Lung (tissue), 11 donors: ENCODE measurements at regions not wholly inside any gene's neighbourhood (a gene's known extent, or its start where the extent isn't known, plus 50 kb on each side); places are given as distances from the start of the nearest gene placed in this dataset.
"Not testable (repeated sequence)": the region's sequence is repeated elsewhere in the genome, so short reads cannot be mapped to it uniquely, and the experiment has no call there.

Experiments
- ATAC-seq: fragments of 200-7000 bp; cut with Tn5 transposase; one replicate; pipeline ENCODE4 v1.9.1; 2020; ENCODE audit warnings: moderate number of reproducible peaks; ENCODE audit not compliant: insufficient read depth, low FRiP score
- DNase-seq, 3 donors: peaks; one replicate each; pipeline ENCODE4 v3.0.0-alpha.2; 2013 to 2017
- H3K27ac ChIP-seq, 2 donors: one replicate each; pipeline ENCODE4 v1.5.1; 2013; ENCODE audit warnings: mild to moderate bottlenecking in 2 of 2, moderate library complexity in 2 of 2, control low read depth in 1 of 2, inconsistent platforms in 1 of 2, low read depth in 1 of 2, low read length in 1 of 2
- H3K27me3 ChIP-seq, 3 donors: one replicate each; pipeline ENCODE4 v1.5.1; 2013; ENCODE audit warnings: low read length in 2 of 3; ENCODE audit not compliant: control insufficient read depth in 3 of 3, insufficient read depth in 3 of 3
- H3K36me3 ChIP-seq, 4 donors: one replicate each; pipeline ENCODE4 v1.5.1; 2013; ENCODE audit warnings: low read length in 4 of 4, mild to moderate bottlenecking in 1 of 4, moderate library complexity in 1 of 4; ENCODE audit not compliant: control insufficient read depth in 4 of 4, insufficient read depth in 4 of 4
- H3K4me1 ChIP-seq, 5 donors: one replicate each; pipeline ENCODE4 v1.5.1; 2013; ENCODE audit warnings: low read length in 5 of 5, mild to moderate bottlenecking in 2 of 5, moderate library complexity in 1 of 5; ENCODE audit not compliant: control insufficient read depth in 5 of 5, insufficient read depth in 5 of 5
- H3K4me3 ChIP-seq: one replicate; pipeline ENCODE4 v1.5.1; 2013; ENCODE audit warnings: mild to moderate bottlenecking, control low read depth, moderate library complexity
- H3K9ac ChIP-seq, 2 donors: one replicate each; pipeline ENCODE4 v1.5.1; 2013; ENCODE audit warnings: low read length in 2 of 2, control low read depth in 1 of 2; ENCODE audit not compliant: insufficient read depth in 1 of 2
- H3K9me3 ChIP-seq, 4 donors: one replicate each; pipeline ENCODE4 v1.5.1; 2013; ENCODE audit warnings: low read length in 3 of 4, mild to moderate bottlenecking in 1 of 4, moderate library complexity in 1 of 4; ENCODE audit not compliant: control insufficient read depth in 4 of 4, insufficient read depth in 3 of 4
- CTCF ChIP-seq: IDR thresholded peaks from 2 replicates; pipeline ENCODE4 v1.5.1; 2012; ENCODE audit warnings: mild to moderate bottlenecking; ENCODE audit errors: control extremely low read depth, extremely low read depth
- WGBS, 2 donors: extraction: QIAGEN DNeasy Blood & Tissue Kit; methylation state at CpG; one replicate each; pipeline ENCODE4 v1.1.7; 2013; 5-methylcytosine and 5-hydroxymethylcytosine counted together
- donor health status: control.
- donor health status: control.
- donor health status: Bipolar disorder and iron deficiency.
- donor health status: healthy.
- donor health status: DM: yes; HTN: yes; CAD: no.

GRCh38 chr5:130762031-130762430 is 403.0 kb downstream of the HINT1 start:
- TF ChIP-seq CTCF = no peak
- Histone ChIP-seq H3K36me3 (no peaks in the 10 kb centered on the region), H3K9me3 (no peaks in the 10 kb centered on the region), H3K9ac (no peak overlapping the region), H3K4me3 (no peak overlapping the region), H3K4me1 (no peaks in the 10 kb centered on the region), H3K27ac (no peak overlapping the region), H3K27me3 (no peaks in the 10 kb centered on the region)
- 53 to 67% methylated on average over 1 of the region's 1 CpG for WGBS, 2 donors
- ATAC-seq (no peak), DNase-seq (peak in 1 of 3 donors; percentile 8)

GRCh38 chr5:130759061-130759460 is 406.0 kb downstream of the HINT1 start:
- DNase-seq (peak in 2 of 3 donors; percentile 2), ATAC-seq (no peak)
- no peaks in the 10 kb centered on the region for H3K4me1 ChIP-seq
- no peak for TF ChIP-seq CTCF
- H3K36me3 ChIP-seq = no peaks in the 10 kb centered on the region
- no peaks in the 10 kb centered on the region for H3K9me3 ChIP-seq
- no peak overlapping the region for H3K4me3 ChIP-seq
- WGBS, 2 donors = 58 to 84% methylated on average over 3 of the region's 3 CpGs
- no peak overlapping the region for H3K27ac ChIP-seq
- H3K27me3 ChIP-seq = no peaks in the 10 kb centered on the region
- H3K9ac ChIP-seq = no peak overlapping the region

- peaks cover 0 to 7% (median 0%) of the 10 kb centered on the region in 4 donors for H3K9me3 ChIP-seq
- H3K9ac ChIP-seq = no peak overlapping the region
- no peak overlapping the region for H3K4me3 ChIP-seq
- H3K27me3 ChIP-seq = no peaks in the 10 kb centered on the region
- H3K36me3 ChIP-seq = no peaks in the 10 kb centered on the region
- WGBS, 2 donors = 94% methylated on average over 2 of the region's 2 CpGs
- H3K27ac ChIP-seq = no peak overlapping the region
- ATAC-seq (no peak), DNase-seq (no peak)
- no peaks in the 10 kb centered on the region for H3K4me1 ChIP-seq
- TF ChIP-seq CTCF = no peak
Observed at GRCh38 chr5:130747556-130747955, 417.5 kb downstream of the HINT1 start.

GRCh38 chr5:130746641-130747040 is 418.4 kb downstream of the HINT1 start:
- not testable (repeated sequence) for H3K4me3 ChIP-seq, H3K9me3 ChIP-seq, DNase-seq, ATAC-seq, H3K27ac ChIP-seq, H3K9ac ChIP-seq, H3K4me1 ChIP-seq, H3K36me3 ChIP-seq, H3K27me3 ChIP-seq
